Tongue (tissue), 2 donors: ENCODE measurements at regions not wholly inside any gene's neighbourhood (a gene's known extent, or its start where the extent isn't known, plus 50 kb on each side); places are given as distances from the start of the nearest gene placed in this dataset. TPM values are rescaled to one million over a fixed set of nuclear protein-coding genes. Genes with fewer than 3 reads are reported as not detected.
"Not testable (repeated sequence)": the region's sequence is repeated elsewhere in the genome, so short reads cannot be mapped to it uniquely, and the experiment has no call there.

Source experiments
- DNase-seq: peaks from one replicate; pipeline ENCODE4 v3.0.0-alpha.2; 2015
- small RNA-seq: library from RNA; depleted of rRNA; stranded (forward); fragments of <200 nt; gene quantifications from one replicate; pipeline ENCODE3, GENCODE V24; 2014; ENCODE audit warnings: low replicate concordance

- DNase-seq, result no peak
These were observed 366.9 kb downstream of the FAM72C start for GRCh38 chr1:143604887-143605286.

- no peak for DNase-seq
These were observed 387.3 kb downstream of the FAM72C start for GRCh38 chr1:143584508-143584907.

GRCh38 chr1:143574891-143575520 is 396.8 kb downstream of the FAM72C start:
- no peak for DNase-seq

- DNase-seq, result not testable (repeated sequence)
These were observed 399.1 kb downstream of the FAM72C start for GRCh38 chr1:143572661-143573060.

- DNase-seq, result not testable (repeated sequence)
These were observed 408.0 kb downstream of the FAM72C start for GRCh38 chr1:143563761-143564160.

- DNase-seq, result no peak
These were observed 418.2 kb downstream of the FAM72C start for GRCh38 chr1:143553627-143554026.

GRCh38 chr1:143504703-143505102 is 467.1 kb downstream of the FAM72C start:
- DNase-seq, result not testable (repeated sequence)

- not testable (repeated sequence) for DNase-seq
These were observed 467.7 kb downstream of the FAM72C start for GRCh38 chr1:143504080-143504479.

GRCh38 chr1:143503048-143503447 is 468.7 kb downstream of the FAM72C start:
- DNase-seq, result not testable (repeated sequence)

GRCh38 chr1:143502038-143502437 is 469.7 kb downstream of the FAM72C start:
- not testable (repeated sequence) for DNase-seq

GRCh38 chr1:143498059-143498749 is 473.6 kb downstream of the FAM72C start:
- DNase-seq, result not testable (repeated sequence)

- DNase-seq, result peak; percentile 0
These were observed 474.4 kb downstream of the FAM72C start for GRCh38 chr1:143497374-143497747.

- not testable (repeated sequence) for DNase-seq
These were observed 475.0 kb downstream of the FAM72C start for GRCh38 chr1:143496526-143497373.

Small RNA genes lying in the stretch of these regions (small RNA-seq; reads per million reads assigned to genes)
- gene AC239800.3 (not detected), gene HIST2H3PS2 (not detected), gene RNU1-114P (not detected), gene RNU1-143P (not detected), gene RNU1-92P (not detected), gene RNVU1-17 (2.5 reads per million, percentile 90 among the genes with 10 or more reads in this experiment), gene RNVU1-18 (not detected)
